22Rv1 (cell line): ENCODE measurements at regions not wholly inside any gene's neighbourhood (a gene's known extent, or its start where the extent isn't known, plus 50 kb on each side); places are given as distances from the start of the nearest gene placed in this dataset.

Experiments
- H3K27ac ChIP-seq: fragments of 450-650 bp; 2 replicates; pipeline ENCODE4 v1.5.1; 2017
- CTCF ChIP-seq: fragments of 450-650 bp; IDR thresholded peaks from 2 replicates; pipeline ENCODE4 v1.5.1; 2017; ENCODE audit warnings: mild to moderate bottlenecking
- ZFX ChIP-seq: fragments of 450-650 bp; IDR thresholded peaks from 2 replicates; pipeline ENCODE4 v1.6.1; 2017; ENCODE audit warnings: antibody characterized with exemption, borderline replicate concordance

DNA sequence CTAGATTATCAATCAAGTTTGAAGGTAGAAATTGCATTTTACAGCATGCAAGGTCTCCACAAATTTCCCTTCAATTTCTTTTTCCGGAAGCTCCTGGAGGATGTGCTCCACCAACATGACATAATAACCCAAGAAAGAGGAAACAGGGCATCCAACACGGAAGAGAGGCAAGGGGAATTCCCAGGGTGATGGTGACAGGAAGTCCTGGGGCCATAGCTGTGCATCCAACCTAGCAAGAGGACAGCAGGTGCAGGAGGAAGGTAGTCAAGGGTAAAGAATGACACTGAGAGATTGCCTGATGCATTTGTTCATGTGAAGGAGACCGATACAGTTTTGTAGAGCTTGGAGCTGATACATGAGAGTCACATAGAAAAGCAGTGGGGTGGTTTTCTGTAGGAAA is 115.7 kb upstream of the LSM6 start:
- no peak overlapping the region for H3K27ac ChIP-seq
- no peak for TF ChIP-seq CTCF
- TF ChIP-seq ZFX = no peak

DNA sequence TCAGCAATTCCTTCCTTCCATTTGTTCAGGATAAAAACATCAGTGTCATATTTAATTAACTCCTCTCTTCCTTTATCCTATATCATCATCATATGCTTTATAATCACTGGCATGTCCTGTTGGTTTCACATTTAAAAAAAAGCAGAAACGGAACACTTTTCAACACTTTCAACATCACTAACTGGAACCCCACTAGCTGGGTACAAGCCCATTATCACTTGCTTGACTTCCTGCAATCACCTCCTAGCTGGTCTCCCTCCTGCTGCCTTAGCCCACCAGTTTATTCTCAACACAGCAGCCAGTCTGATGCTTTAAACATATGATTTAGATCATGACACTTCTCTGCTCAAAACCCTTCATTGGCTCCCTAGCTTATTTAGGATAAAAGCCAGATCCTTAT is 116.4 kb upstream of the LSM6 start:
- TF ChIP-seq ZFX (no peak), CTCF (no peak)
- H3K27ac ChIP-seq = no peak overlapping the region

DNA sequence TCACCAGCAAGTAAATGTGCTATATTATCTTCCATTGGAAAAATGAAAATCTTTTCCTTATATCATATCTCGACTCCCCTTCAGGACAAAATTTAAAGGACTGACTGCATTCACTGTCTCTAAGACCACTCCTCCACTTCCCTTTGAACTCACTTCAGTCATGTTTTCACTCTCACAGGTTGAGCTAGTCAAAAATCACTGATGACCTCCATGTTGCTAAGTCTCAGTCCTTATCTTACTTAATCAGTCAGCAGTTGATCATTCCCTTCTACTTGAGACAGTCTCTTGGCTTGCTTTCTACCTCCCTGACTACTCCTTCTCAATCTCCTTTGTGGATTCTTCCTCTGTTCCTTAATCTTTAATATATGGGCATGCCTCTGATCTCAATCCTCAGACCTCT is 117.0 kb upstream of the LSM6 start:
- TF ChIP-seq CTCF = no peak
- no peak for TF ChIP-seq ZFX
- H3K27ac ChIP-seq = no peak overlapping the region

GRCh38 chr4:146054676-146055075 is 116.1 kb upstream of the ZNF827 start:
- no peak overlapping the region for H3K27ac ChIP-seq
- TF ChIP-seq CTCF (no peak), ZFX (no peak)

GRCh38 chr4:146053891-146054290 is 115.3 kb upstream of the ZNF827 start:
- TF ChIP-seq CTCF (no peak), ZFX (no peak)
- H3K27ac ChIP-seq = no peak overlapping the region

- TF ChIP-seq ZFX (no peak), CTCF (no peak)
These were observed 113.2 kb upstream of the ZNF827 start for GRCh38 chr4:146051728-146052391.

DNA sequence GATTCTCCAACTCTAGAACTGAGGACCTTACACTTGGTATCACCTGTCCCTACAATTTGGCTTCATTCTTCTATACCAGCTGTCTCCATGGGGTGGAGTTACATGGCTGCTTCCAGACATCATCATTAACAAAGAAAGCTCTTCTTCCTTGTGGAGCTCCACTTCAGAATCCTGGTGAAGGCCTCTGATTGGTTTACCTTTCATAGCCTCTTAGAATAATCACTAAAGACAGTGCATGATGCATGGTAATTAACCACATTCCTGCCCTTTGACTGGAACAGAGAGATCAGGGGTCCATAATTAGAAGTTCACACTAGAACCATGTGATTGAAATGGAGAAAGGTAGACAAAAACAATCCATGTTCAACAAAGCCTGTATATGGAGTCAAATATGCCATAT is 112.6 kb upstream of the ZNF827 start:
- no peak overlapping the region for H3K27ac ChIP-seq
- TF ChIP-seq ZFX (no peak), CTCF (no peak)

More at GRCh38 chr4:146051728-146052391, 113.2 kb upstream of the ZNF827 start:
- no peak overlapping the region for H3K27ac ChIP-seq
